ENCODE measurements at regions not wholly inside any gene's neighbourhood (a gene's known extent, or its start where the extent isn't known, plus 50 kb on each side); places are given as distances from the start of the nearest gene placed in this dataset.
"Not testable (repeated sequence)": the region's sequence is repeated elsewhere in the genome, so short reads cannot be mapped to it uniquely, and the experiment has no call there.

GRCh38 chr15:34642247-34642646 is 58.8 kb upstream of the GOLGA8B start:
- Histone ChIP-seq H3K27me3 (no peaks in the 10 kb centered on the region), H3K4me3 (no peak overlapping the region), H3K27ac (no peak overlapping the region), H3K9me3 (no peaks in the 10 kb centered on the region), H3K4me1 (no peaks in the 10 kb centered on the region), H3K36me3 (no peaks in the 10 kb centered on the region)
- TF ChIP-seq, protein P1, sequence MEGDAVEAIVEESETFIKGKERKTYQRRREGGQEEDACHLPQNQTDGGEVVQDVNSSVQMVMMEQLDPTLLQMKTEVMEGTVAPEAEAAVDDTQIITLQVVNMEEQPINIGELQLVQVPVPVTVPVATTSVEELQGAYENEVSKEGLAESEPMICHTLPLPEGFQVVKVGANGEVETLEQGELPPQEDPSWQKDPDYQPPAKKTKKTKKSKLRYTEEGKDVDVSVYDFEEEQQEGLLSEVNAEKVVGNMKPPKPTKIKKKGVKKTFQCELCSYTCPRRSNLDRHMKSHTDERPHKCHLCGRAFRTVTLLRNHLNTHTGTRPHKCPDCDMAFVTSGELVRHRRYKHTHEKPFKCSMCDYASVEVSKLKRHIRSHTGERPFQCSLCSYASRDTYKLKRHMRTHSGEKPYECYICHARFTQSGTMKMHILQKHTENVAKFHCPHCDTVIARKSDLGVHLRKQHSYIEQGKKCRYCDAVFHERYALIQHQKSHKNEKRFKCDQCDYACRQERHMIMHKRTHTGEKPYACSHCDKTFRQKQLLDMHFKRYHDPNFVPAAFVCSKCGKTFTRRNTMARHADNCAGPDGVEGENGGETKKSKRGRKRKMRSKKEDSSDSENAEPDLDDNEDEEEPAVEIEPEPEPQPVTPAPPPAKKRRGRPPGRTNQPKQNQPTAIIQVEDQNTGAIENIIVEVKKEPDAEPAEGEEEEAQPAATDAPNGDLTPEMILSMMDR (IDR thresholded peaks at IDR 0.05) = no peak
- ATAC-seq (no peak), DNase-seq (no peak)
- intact Hi-C loops (cut with DNase I) = no loop called here

GRCh38 chr15:34640661-34641060 is 57.2 kb upstream of the GOLGA8B start:
- ATAC-seq (no peak), DNase-seq (no peak)
- Histone ChIP-seq H3K27ac (no peak overlapping the region), H3K27me3 (no peaks in the 10 kb centered on the region), H3K36me3 (no peaks in the 10 kb centered on the region), H3K4me1 (no peaks in the 10 kb centered on the region), H3K9me3 (no peaks in the 10 kb centered on the region), H3K4me3 (no peak overlapping the region)
- intact Hi-C loops (cut with DNase I) = no loop called here
- TF ChIP-seq, protein P1 (IDR thresholded peaks at IDR 0.05) = no peak

GRCh38 chr15:34637305-34637704 is 53.9 kb upstream of the GOLGA8B start:
- no peak for ATAC-seq
- H3K36me3 ChIP-seq = no peaks in the 10 kb centered on the region

GRCh38 chr15:34633602-34634001 is 50.2 kb upstream of the GOLGA8B start:
- ATAC-seq; H3K27me3 ChIP-seq; H3K36me3 ChIP-seq; DNase-seq; H3K27ac ChIP-seq; intact Hi-C loops (cut with DNase I); H3K9me3 ChIP-seq; H3K4me3 ChIP-seq; H3K4me1 ChIP-seq: not testable (repeated sequence)

More at GRCh38 chr15:34637305-34637704, 53.9 kb upstream of the GOLGA8B start:
- Histone ChIP-seq H3K9me3 (no peaks in the 10 kb centered on the region), H3K4me1 (no peaks in the 10 kb centered on the region), H3K27me3 (no peaks in the 10 kb centered on the region), H3K27ac (no peak overlapping the region), H3K4me3 (no peak overlapping the region)
- no peak for DNase-seq
- TF ChIP-seq, protein P1 (IDR thresholded peaks at IDR 0.05) = no peak
- intact Hi-C loops (cut with DNase I) = no loop called here
